Activated CD4-positive, alpha-beta memory T cell treated with anti-CD3 and anti-CD28 coated beads for 36 hours (primary cell): ENCODE measurements at regions not wholly inside any gene's neighbourhood (a gene's known extent, or its start where the extent isn't known, plus 50 kb on each side); places are given as distances from the start of the nearest gene placed in this dataset.
"Not testable (repeated sequence)": the region's sequence is repeated elsewhere in the genome, so short reads cannot be mapped to it uniquely, and the experiment has no call there.

Experiments used
- CTCF ChIA-PET: fragments of 350-600 bp; sonication (Branson Sonifier 250); formaldehyde crosslinking; loops from one replicate; lab custom pipeline; 2021; ENCODE audit warnings: antibody characterized with exemption, inconsistent platforms; lab: Charles Lee
- POLR2A ChIA-PET: fragments of 350-600 bp; sonication (Branson Sonifier 250); formaldehyde crosslinking; loops from one replicate; lab custom pipeline; 2021; ENCODE audit warnings: antibody characterized with exemption; lab: Charles Lee
- DNase-seq: peaks from one replicate; pipeline ENCODE4 v3.0.0-alpha.2; 2020
- H3K27ac Mint-ChIP-seq: one replicate; pipeline ENCODE4 v1.8.0; 2021; ENCODE audit warnings: mixed read lengths
- H3K27me3 Mint-ChIP-seq: one replicate; pipeline ENCODE4 v1.8.0; 2021; ENCODE audit warnings: mixed read lengths
- H3K36me3 Mint-ChIP-seq: one replicate; pipeline ENCODE4 v1.8.0; 2021; ENCODE audit warnings: mixed read lengths
- H3K4me1 Mint-ChIP-seq: one replicate; pipeline ENCODE4 v1.8.0; 2021; ENCODE audit warnings: low read depth, mixed read lengths
- H3K4me3 Mint-ChIP-seq: one replicate; pipeline ENCODE4 v1.8.0; 2021; ENCODE audit warnings: mild to moderate bottlenecking, mixed read lengths
- H3K9me3 Mint-ChIP-seq: one replicate; pipeline ENCODE4 v1.8.0; 2021; ENCODE audit warnings: mixed read lengths
- intact Hi-C: fragments of 100-400 bp; cut with micrococcal nuclease; formaldehyde crosslinking; loops from one replicate; pipeline ENCODE4 v1.15.1; 2023

DNA sequence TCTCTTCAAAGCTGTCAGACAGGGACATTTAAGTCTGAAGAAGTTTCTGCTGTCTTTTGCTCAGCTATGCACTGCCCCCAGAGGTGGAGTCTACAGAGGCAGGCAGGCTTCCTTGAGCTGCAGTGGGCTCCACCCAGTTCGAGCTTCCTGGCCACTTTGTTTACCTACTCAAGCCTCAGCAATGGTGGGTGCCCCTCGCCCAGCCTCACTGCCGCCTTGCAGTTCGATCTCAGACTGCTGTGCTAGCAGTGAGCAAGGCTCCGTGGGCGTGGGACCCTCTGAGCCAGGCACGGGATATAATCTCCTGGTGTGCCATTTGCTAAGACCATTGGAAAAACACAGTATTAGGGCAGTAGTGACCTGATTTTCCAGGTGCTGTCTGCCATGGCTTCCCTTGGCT is 1863.1 kb upstream of the PCDH7 start:
- DNase-seq, H3K4me1 Mint-ChIP-seq, H3K4me3 Mint-ChIP-seq, intact Hi-C loops, CTCF ChIA-PET, H3K27ac Mint-ChIP-seq, H3K36me3 Mint-ChIP-seq, POLR2A ChIA-PET, H3K27me3 Mint-ChIP-seq: not testable (repeated sequence)
- H3K9me3 Mint-ChIP-seq, result peaks cover 20% of the 10 kb centered on the region

- Mint-ChIP-seq H3K9me3 (peaks cover 12% of the 10 kb centered on the region), H3K27ac (no peak overlapping the region), H3K4me3 (no peak overlapping the region), H3K36me3 (no peaks in the 10 kb centered on the region), H3K4me1 (no peaks in the 10 kb centered on the region), H3K27me3 (no peaks in the 10 kb centered on the region)
- ChIA-PET CTCF (no interaction called here), POLR2A (no interaction called here)
- intact Hi-C loops, result no loop called here
- no peak for DNase-seq
Measured at GRCh38 chr4:28868841-28869240, 1851.3 kb upstream of the PCDH7 start.

GRCh38 chr4:28879178-28879577 is 1841.0 kb upstream of the PCDH7 start:
- H3K4me3 Mint-ChIP-seq, result no peak overlapping the region
- H3K9me3 Mint-ChIP-seq, result peaks cover 12% of the 10 kb centered on the region
- ChIA-PET CTCF (no interaction called here), POLR2A (no interaction called here)
- no peak overlapping the region for H3K27ac Mint-ChIP-seq
- DNase-seq, result no peak
- H3K27me3 Mint-ChIP-seq, result no peaks in the 10 kb centered on the region
- H3K4me1 Mint-ChIP-seq, result no peaks in the 10 kb centered on the region
- no peaks in the 10 kb centered on the region for H3K36me3 Mint-ChIP-seq
- intact Hi-C loops, result no loop called here

GRCh38 chr4:28879900-28880299 is 1840.3 kb upstream of the PCDH7 start:
- no peak for DNase-seq
- H3K27ac Mint-ChIP-seq, result no peak overlapping the region
- no peak overlapping the region for H3K4me3 Mint-ChIP-seq
- CTCF ChIA-PET, result no interaction called here
- intact Hi-C loops, result no loop called here
- H3K9me3 Mint-ChIP-seq, result peaks cover 12% of the 10 kb centered on the region
- POLR2A ChIA-PET, result no interaction called here
- H3K27me3 Mint-ChIP-seq, result no peaks in the 10 kb centered on the region
- no peaks in the 10 kb centered on the region for H3K36me3 Mint-ChIP-seq
- H3K4me1 Mint-ChIP-seq, result no peaks in the 10 kb centered on the region

DNA sequence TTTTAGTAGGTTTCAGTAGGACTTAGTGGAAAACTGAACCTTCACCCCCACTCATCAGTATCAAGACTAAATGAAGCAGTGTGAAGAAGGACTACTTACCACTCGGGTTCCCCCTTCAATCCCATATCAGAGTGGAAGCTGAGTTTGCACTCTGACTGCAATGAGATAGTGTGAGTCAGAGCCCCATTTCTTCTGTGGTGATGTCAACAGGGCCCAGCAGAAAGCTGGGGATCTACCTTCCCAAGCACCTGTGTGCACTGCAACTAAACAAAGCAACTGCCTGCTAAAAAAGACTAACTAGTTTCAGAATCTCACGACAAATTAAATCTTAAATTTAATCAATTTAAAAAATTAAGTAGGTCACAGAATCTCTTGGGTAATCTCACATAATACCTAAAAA is 1837.0 kb upstream of the PCDH7 start:
- CTCF ChIA-PET, result no interaction called here

DNA sequence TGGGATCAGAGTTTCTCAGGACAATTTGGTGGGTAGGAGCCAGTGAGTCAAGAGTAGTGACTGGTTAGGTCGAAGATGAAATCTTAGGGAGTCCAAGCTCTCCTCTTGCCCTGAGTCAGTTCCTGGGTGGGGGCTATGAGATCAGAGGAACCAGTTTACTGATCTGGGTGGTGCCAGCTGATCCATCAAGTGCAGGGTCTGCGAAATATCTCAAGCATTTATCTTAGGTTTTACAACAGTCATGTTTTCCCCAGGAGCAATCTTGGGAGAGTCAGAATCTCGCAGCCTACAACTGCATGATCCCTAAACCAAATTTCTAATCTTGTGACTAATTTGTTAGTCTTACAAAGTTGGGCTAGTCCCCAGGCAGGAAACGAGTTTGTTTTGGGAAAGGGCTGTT is 1833.2 kb upstream of the PCDH7 start:
- no peaks in the 10 kb centered on the region for H3K27me3 Mint-ChIP-seq
- no peak overlapping the region for H3K4me3 Mint-ChIP-seq
- peaks cover 4% of the 10 kb centered on the region for H3K9me3 Mint-ChIP-seq
- POLR2A ChIA-PET, result no interaction called here
- H3K4me1 Mint-ChIP-seq, result no peaks in the 10 kb centered on the region
- no peak overlapping the region for H3K27ac Mint-ChIP-seq
- H3K36me3 Mint-ChIP-seq, result no peaks in the 10 kb centered on the region
- CTCF ChIA-PET, result no interaction called here
- DNase-seq, result no peak
- intact Hi-C loops, result no loop called here

More for the DNA sequence above, 1837.0 kb upstream of the PCDH7 start:
- intact Hi-C loops, result no loop called here
- Mint-ChIP-seq H3K4me1 (no peaks in the 10 kb centered on the region), H3K9me3 (peaks cover 7% of the 10 kb centered on the region), H3K27me3 (no peaks in the 10 kb centered on the region), H3K27ac (no peak overlapping the region), H3K4me3 (no peak overlapping the region), H3K36me3 (no peaks in the 10 kb centered on the region)
- POLR2A ChIA-PET, result no interaction called here
- DNase-seq, result no peak

DNA sequence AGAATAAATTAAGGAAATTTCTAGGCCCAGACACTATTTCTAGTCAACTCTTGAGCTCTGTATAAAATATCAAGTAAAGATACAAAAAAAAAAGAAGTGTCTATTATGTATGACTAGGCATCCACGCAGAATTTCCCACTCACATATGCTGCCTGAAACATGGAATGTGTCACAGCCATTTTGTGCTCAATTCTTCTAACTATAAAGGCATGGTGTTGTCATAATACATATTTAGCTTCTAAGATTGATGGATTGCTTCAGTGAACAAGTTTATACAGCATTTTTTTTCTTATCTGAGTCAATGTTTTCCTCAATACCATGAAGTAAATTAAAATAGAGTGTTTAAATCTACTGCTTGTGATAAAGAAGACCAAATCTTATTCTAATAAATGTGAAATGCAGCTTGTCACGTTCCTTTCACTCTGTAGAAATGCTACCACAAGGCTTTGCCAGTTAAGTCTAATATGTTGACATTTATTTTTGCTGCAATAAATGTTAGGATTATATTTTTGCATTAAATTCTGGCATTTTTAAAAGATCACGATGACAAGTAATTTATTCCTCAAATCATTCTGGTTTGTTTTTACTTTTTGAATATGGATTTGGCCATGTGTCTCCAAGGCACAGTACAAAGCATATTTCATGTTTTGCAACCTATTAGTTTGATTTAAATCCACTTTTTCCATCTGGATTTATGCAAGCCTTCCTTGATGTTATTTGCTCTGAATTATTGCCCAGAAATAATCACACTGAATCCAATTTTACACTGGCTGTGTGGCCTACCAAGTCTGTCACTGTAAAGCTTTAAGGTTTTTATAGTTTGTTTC is 1829.0 kb upstream of the PCDH7 start:
- Mint-ChIP-seq H3K36me3 (no peaks in the 10 kb centered on the region), H3K27ac (no peak overlapping the region), H3K27me3 (no peaks in the 10 kb centered on the region), H3K9me3 (peaks cover 18% of the 10 kb centered on the region), H3K4me3 (no peak overlapping the region), H3K4me1 (no peaks in the 10 kb centered on the region)
- intact Hi-C loops, result no loop called here
- ChIA-PET POLR2A (no interaction called here), CTCF (no interaction called here)
- no peak for DNase-seq

GRCh38 chr4:28913466-28913865 is 1806.7 kb upstream of the PCDH7 start:
- Mint-ChIP-seq H3K36me3 (no peaks in the 10 kb centered on the region), H3K4me3 (no peak overlapping the region), H3K27ac (no peak overlapping the region), H3K9me3 (peaks cover 16% of the 10 kb centered on the region), H3K4me1 (no peaks in the 10 kb centered on the region), H3K27me3 (no peaks in the 10 kb centered on the region)
- DNase-seq, result no peak
- ChIA-PET POLR2A (no interaction called here), CTCF (no interaction called here)
- intact Hi-C loops, result no loop called here

DNA sequence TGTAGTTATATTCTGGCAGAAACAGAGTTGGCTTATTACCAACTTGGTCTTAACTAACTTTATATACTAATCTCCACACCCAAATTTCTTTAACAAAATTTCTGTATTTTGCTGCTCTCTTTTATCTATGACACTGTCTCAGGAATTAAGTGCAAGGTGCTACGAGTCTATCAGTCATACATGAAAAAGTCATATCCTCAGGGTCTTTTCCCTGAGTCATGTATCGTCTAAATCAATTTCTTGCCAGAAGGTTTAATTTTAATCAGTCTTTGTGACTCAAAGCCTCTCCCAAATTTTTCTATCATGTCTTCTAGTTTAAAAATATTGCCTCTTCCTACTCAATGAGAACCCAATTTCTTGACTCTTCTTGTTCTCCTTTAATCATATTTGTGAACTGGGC is 1803.6 kb upstream of the PCDH7 start:
- no peaks in the 10 kb centered on the region for H3K36me3 Mint-ChIP-seq
- intact Hi-C loops, result no loop called here
- H3K9me3 Mint-ChIP-seq, result peaks cover 12% of the 10 kb centered on the region
- no peaks in the 10 kb centered on the region for H3K27me3 Mint-ChIP-seq
- POLR2A ChIA-PET, result no interaction called here
- H3K4me3 Mint-ChIP-seq, result no peak overlapping the region
- H3K4me1 Mint-ChIP-seq, result no peaks in the 10 kb centered on the region
- CTCF ChIA-PET, result no interaction called here
- no peak overlapping the region for H3K27ac Mint-ChIP-seq
- no peak for DNase-seq

- Mint-ChIP-seq H3K4me3 (no peak overlapping the region), H3K4me1 (no peaks in the 10 kb centered on the region), H3K27ac (no peak overlapping the region), H3K27me3 (no peaks in the 10 kb centered on the region), H3K36me3 (no peaks in the 10 kb centered on the region), H3K9me3 (peaks cover 12% of the 10 kb centered on the region)
- ChIA-PET POLR2A (no interaction called here), CTCF (no interaction called here)
- intact Hi-C loops, result no loop called here
- DNase-seq, result no peak
Measured at GRCh38 chr4:28918871-28919270, 1801.3 kb upstream of the PCDH7 start.

GRCh38 chr4:28921886-28922285 is 1798.3 kb upstream of the PCDH7 start:
- intact Hi-C loops, result no loop called here
- H3K27me3 Mint-ChIP-seq, result no peaks in the 10 kb centered on the region
- H3K9me3 Mint-ChIP-seq, result peaks cover 6% of the 10 kb centered on the region
- H3K27ac Mint-ChIP-seq, result no peak overlapping the region
- no peaks in the 10 kb centered on the region for H3K36me3 Mint-ChIP-seq
- H3K4me1 Mint-ChIP-seq, result no peaks in the 10 kb centered on the region
- CTCF ChIA-PET, result no interaction called here
- no peak for DNase-seq
- H3K4me3 Mint-ChIP-seq, result no peak overlapping the region
- POLR2A ChIA-PET, result no interaction called here

DNA sequence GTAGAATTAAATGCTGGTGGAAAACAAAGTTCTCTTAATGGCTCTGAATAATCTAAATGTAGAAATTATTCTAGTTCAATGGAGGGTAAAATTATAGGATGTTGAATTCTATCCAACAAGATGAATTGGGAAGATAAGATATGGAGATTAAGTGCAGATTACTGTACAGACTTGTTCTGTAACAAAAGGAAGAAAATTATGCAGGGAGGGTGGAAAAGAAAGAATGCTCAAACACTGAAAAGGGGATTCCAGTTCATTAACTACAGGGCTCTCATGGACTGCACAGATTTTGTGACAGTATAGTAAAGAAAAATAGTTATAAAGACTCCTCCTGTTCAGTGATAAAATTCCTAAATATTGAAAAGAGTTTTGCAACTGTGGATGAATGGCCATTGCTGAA is 1794.0 kb upstream of the PCDH7 start:
- ChIA-PET POLR2A (no interaction called here), CTCF (no interaction called here)
- Mint-ChIP-seq H3K36me3 (no peaks in the 10 kb centered on the region), H3K27me3 (no peaks in the 10 kb centered on the region), H3K4me3 (no peak overlapping the region), H3K9me3 (peaks cover 6% of the 10 kb centered on the region), H3K4me1 (no peaks in the 10 kb centered on the region), H3K27ac (no peak overlapping the region)
- intact Hi-C loops, result no loop called here
- no peak for DNase-seq

- ChIA-PET POLR2A (no interaction called here), CTCF (no interaction called here)
- intact Hi-C loops, result no loop called here
- Mint-ChIP-seq H3K27ac (no peak overlapping the region), H3K36me3 (no peaks in the 10 kb centered on the region), H3K4me1 (no peaks in the 10 kb centered on the region), H3K27me3 (no peaks in the 10 kb centered on the region), H3K4me3 (no peak overlapping the region), H3K9me3 (peaks cover 24% of the 10 kb centered on the region)
- DNase-seq, result no peak
Measured at GRCh38 chr4:28942631-28943030, 1777.5 kb upstream of the PCDH7 start.
